K562 (cell line): ENCODE measurements at regions not wholly inside any gene's neighbourhood (a gene's known extent, or its start where the extent isn't known, plus 50 kb on each side); places are given as distances from the start of the nearest gene placed in this dataset.

ENCODE experiments used
- ATAC-seq: fragments of 200-7000 bp; cut with Tn5 transposase; 3 replicates; pipeline ENCODE4 v1.9.1; 2020; ENCODE audit warnings: moderate library complexity
- BruUV-seq: library from RNA; stranded (reverse); fragments of 400-500 nt; replicated peaks from 2 replicates; lab custom pipeline; 2021; lab: Mats Ljungman, UMichigan
- CTCF ChIA-PET: fragments of 300-600 bp; formaldehyde crosslinking; extraction: SDS; loops from one replicate; lab custom pipeline; 2021; ENCODE audit warnings: low intra/inter-chr PET ratio; lab: Yijun Ruan, JAX
- POLR2A ChIA-PET: fragments of 300-600, 350-650 bp; sonication (Branson Sonifier 250); formaldehyde crosslinking; extraction: SDS; loops from one replicate; lab custom pipeline; 2021; ENCODE audit warnings: antibody characterized with exemption, inconsistent platforms; lab: Yijun Ruan, JAX
- DNase-seq, 4 experiments: peaks; one replicate each; pipeline versions ENCODE4 v3.0.0 to v3.0.0-alpha.2; 2011 to 2018; ENCODE audit warnings: low spot score in 3 of 4, mixed read lengths in 3 of 4; ENCODE audit errors: extremely low read depth in 1 of 4
- FAIRE-seq: peaks from 2 replicates; lab custom pipeline; 2011; peaks lifted over from hg19 to GRCh38; lab: Jason Lieb, UNC
- H2AFZ ChIP-seq: 2 replicates; pipeline ENCODE4 v1.6.0; 2011; ENCODE audit warnings: low read depth, low read length, control low read depth, inconsistent platforms
- H3K27ac ChIP-seq: fragments of 200-600 bp; 3 replicates; pipeline ENCODE4 v1.8.0; 2011; ENCODE audit warnings: low read depth, mild to moderate bottlenecking, control low read depth, inconsistent platforms, low read length, moderate library complexity, mixed read lengths; ENCODE audit errors: extremely low read depth
- H3K27me3 ChIP-seq, 2 experiments: fragments of 300-600 bp in 1 of 2; 2 replicates in 1 of 2; 3 replicates in 1 of 2; pipeline versions ENCODE4 v1.6.0 to v1.8.0; 2011; ENCODE audit warnings: inconsistent platforms in 2 of 2, low read length in 2 of 2, mild to moderate bottlenecking in 1 of 2, mixed read lengths in 1 of 2, moderate library complexity in 1 of 2; ENCODE audit not compliant: control insufficient read depth in 2 of 2, insufficient read depth in 2 of 2
- H3K36me3 ChIP-seq: fragments of 300-600 bp; 3 replicates; pipeline ENCODE4 v1.8.0; 2011; ENCODE audit warnings: mild to moderate bottlenecking, low read length, inconsistent platforms; ENCODE audit not compliant: control insufficient read depth, insufficient read depth
- H3K4me1 ChIP-seq, 2 experiments: fragments of 200-600 bp in 1 of 2; replicated peaks in 1 of 2; 2 replicates in 1 of 2; 3 replicates in 1 of 2; pipeline versions ENCODE4 v1.5.1 to v1.8.0; 2011; ENCODE audit warnings: inconsistent platforms in 2 of 2, low read length in 2 of 2, mild to moderate bottlenecking in 1 of 2, mixed read lengths in 1 of 2, moderate library complexity in 1 of 2; ENCODE audit not compliant: control insufficient read depth in 2 of 2, insufficient read depth in 2 of 2
- H3K4me2 ChIP-seq: 2 replicates; pipeline ENCODE4 v1.6.1; 2011; ENCODE audit warnings: low read length, control low read depth, inconsistent platforms, mixed read lengths; ENCODE audit not compliant: insufficient read depth
- H3K4me3 ChIP-seq: fragments of 200-600 bp; sonication (generic), shearing (Covaris generic); 2 replicates; pipeline ENCODE4 v1.5.1; 2016; ENCODE audit warnings: control low read depth, inconsistent platforms
- H3K79me2 ChIP-seq: fragments of 200-600 bp; 3 replicates; pipeline ENCODE4 v1.8.0; 2011; ENCODE audit warnings: low read length, inconsistent platforms; ENCODE audit not compliant: control insufficient read depth, insufficient read depth
- H3K9ac ChIP-seq, 2 experiments: 2 replicates each; pipeline versions ENCODE4 v1.6.0 to v1.6.1; 2011; ENCODE audit warnings: low read depth in 2 of 2, low read length in 2 of 2, control low read depth in 1 of 2, inconsistent platforms in 1 of 2, mild to moderate bottlenecking in 1 of 2, mixed read lengths in 1 of 2; ENCODE audit not compliant: insufficient read depth in 1 of 2
- H3K9me1 ChIP-seq: one replicate; pipeline ENCODE4 v1.6.0; 2011; ENCODE audit warnings: inconsistent platforms, mild to moderate bottlenecking, low read length, moderate library complexity; ENCODE audit not compliant: control insufficient read depth, insufficient read depth
- H3K9me3 ChIP-seq: replicated peaks from 2 replicates; pipeline ENCODE4 v1.5.1; 2011; ENCODE audit warnings: low read depth, low read length, inconsistent platforms; ENCODE audit not compliant: control insufficient read depth, insufficient read depth
- H4K20me1 ChIP-seq: replicated peaks from 2 replicates; pipeline ENCODE4 v1.6.1; 2011; ENCODE audit warnings: low read length, inconsistent platforms, mixed read lengths; ENCODE audit not compliant: control insufficient read depth, insufficient read depth
- CCNT2 ChIP-seq: IDR thresholded peaks from 2 replicates; pipeline ENCODE4 v1.6.1; 2011; ENCODE audit warnings: borderline replicate concordance, low read depth, mild to moderate bottlenecking, moderate library complexity, mixed read lengths, low read length; ENCODE audit not compliant: insufficient read length; ENCODE audit errors: extremely low read depth
- CLOCK ChIP-seq: fragments of 250-450 bp; sonication (Bioruptor Pico); IDR thresholded peaks from 2 replicates; pipeline ENCODE4 v1.4.0; 2020; ENCODE audit warnings: mild to moderate bottlenecking, moderate library complexity, borderline replicate concordance
- CREM ChIP-seq: IDR thresholded peaks from 2 replicates; pipeline ENCODE4 v1.6.1; 2014; ENCODE audit warnings: antibody characterized with exemption, low read depth
- NCOA1 ChIP-seq: fragments of 450-650 bp; IDR thresholded peaks from 2 replicates; pipeline ENCODE4 v1.6.1; 2016; ENCODE audit warnings: low read depth
- NR1H2 ChIP-seq: sonication (generic); formaldehyde crosslinking; IDR thresholded peaks from 2 replicates; pipeline ENCODE4 v1.4.0; 2020; ENCODE audit warnings: mild to moderate bottlenecking, missing genetic modification reagents
- PBX2 ChIP-seq, 2 experiments: IDR thresholded peaks in 1 of 2; conservative IDR thresholded peaks in 1 of 2; 2 replicates each; pipeline ENCODE4 v1.6.1; 2016; ENCODE audit warnings: low read depth in 2 of 2, mild to moderate bottlenecking in 1 of 2, missing compliant biosample characterization in 1 of 2, missing genetic modification characterization in 1 of 2, moderate library complexity in 1 of 2
- PTBP1 ChIP-seq: fragments of 200-400 bp; formaldehyde crosslinking; IDR thresholded peaks from 2 replicates; pipeline ENCODE4 v1.6.1; 2017; ENCODE audit warnings: low read depth, low read length
- TCF3 ChIP-seq: sonication (generic); formaldehyde crosslinking; IDR thresholded peaks from 2 replicates; pipeline ENCODE4 v1.4.0; 2020; ENCODE audit warnings: mild to moderate bottlenecking, missing genetic modification reagents
- VEZF1 ChIP-seq: fragments of 200-800 bp; sonication (Bioruptor generic); IDR thresholded peaks from 2 replicates; pipeline ENCODE4 v1.6.1; 2017; ENCODE audit warnings: missing genetic modification characterization, missing compliant biosample characterization
- YBX1 ChIP-seq: fragments of 450-650 bp; IDR thresholded peaks from 2 replicates; pipeline ENCODE4 v1.7.1; 2016; ENCODE audit warnings: mild to moderate bottlenecking
- ZBTB8A ChIP-seq: fragments of 450-650 bp; IDR thresholded peaks from 2 replicates; pipeline ENCODE4 v1.6.1; 2018; ENCODE audit warnings: mild to moderate bottlenecking, moderate library complexity; ENCODE audit not compliant: partially characterized antibody
- ZC3H11A ChIP-seq: IDR thresholded peaks from 2 replicates; pipeline ENCODE4 v1.6.1; 2012; ENCODE audit warnings: low read depth, low read length, improper control_type of control experiment
- ZNF766 ChIP-seq: fragments of 200-800 bp; sonication (Bioruptor generic); conservative IDR thresholded peaks from 2 replicates; pipeline ENCODE4 v1.6.1; 2016; ENCODE audit warnings: missing genetic modification characterization, missing compliant biosample characterization
- WGBS: fragments of 100-300 bp; shearing (Covaris generic); methylation state at CpG from one replicate; pipeline ENCODE4 v1.1.6; 2016; ENCODE audit warnings: low coverage, mixed read lengths; ENCODE audit not compliant: insufficient coverage; ENCODE audit errors: missing lambda C conversion rate; 5-methylcytosine and 5-hydroxymethylcytosine counted together
- in situ Hi-C: fragments of 300-500 bp; cut with MboI; formaldehyde crosslinking; loops from 4 replicates; pipeline ENCODE4 v1.15.0; 2018; ENCODE audit warnings: inconsistent platforms, mixed read lengths
- intact Hi-C: fragments of 100-400 bp; cut with micrococcal nuclease; formaldehyde crosslinking; loops from 2 replicates; pipeline ENCODE4 v1.14.2; 2022

GRCh38 chr7:63925626-63926460, 72.8 kb upstream of the ZNF722 start:
- peak overlapping the region; percentile 73 for H3K27ac ChIP-seq
- no peaks in the 10 kb centered on the region for H3K9me1 ChIP-seq
- intact Hi-C loops: loop anchor here (10.0 kb wide), 1 partner anchor 59 kb away; no protein-coding TSS in a partner anchor
- H3K4me2 ChIP-seq: peak overlapping the region; percentile 66
- DNase-seq: peak; percentile 42 to 81 (median 45)
- no peaks in the 10 kb centered on the region for H3K27me3 ChIP-seq
- no peaks in the 10 kb centered on the region for H3K79me2 ChIP-seq
- peak overlapping the region; percentile 33 for H3K4me3 ChIP-seq
- BruUV-seq: no TSS peak
- H3K4me1 ChIP-seq: peaks cover 0 to 5% of the 10 kb centered on the region in 2 experiments; a peak in 2 of 5 replicates
- peak; percentile 97 for ATAC-seq
- peak overlapping the region; percentile 27 to 69; a peak in 3 of 4 replicates for H3K9ac ChIP-seq
- 14% methylated on average over 38 of the region's 47 CpGs for WGBS
- no peaks in the 10 kb centered on the region for H4K20me1 ChIP-seq
- H2AFZ ChIP-seq: peak overlapping the region; percentile 81
- ChIA-PET POLR2A (no interaction called here), CTCF (no interaction called here)
- FAIRE-seq: no peak
- H3K9me3 ChIP-seq: no peaks in the 10 kb centered on the region
- no peaks in the 10 kb centered on the region for H3K36me3 ChIP-seq
- in situ Hi-C loops: no loop called here
- TF ChIP-seq CLOCK (no peak), PTBP1 (no peak), ZC3H11A (no peak), ZBTB8A (no peak), TCF3 (CRISPR knock-in tag) (no peak), ZNF766 (peak; percentile 92), NCOA1 (no peak), VEZF1 (peak; percentile 99), NR1H2 (CRISPR knock-in tag) (no peak), CREM (peak; percentile 83), PBX2 (CRISPR knock-in tag; IDR thresholded peaks at IDR 0.05; ENCODE audit: low read depth) (no peak), PBX2 (tag; conservative IDR thresholded peaks at IDR 0.05; ENCODE audit: low read depth) (no peak), CCNT2 (no peak), YBX1 (no peak)
